BE2C (cell line): ENCODE measurements at regions not wholly inside any gene's neighbourhood (a gene's known extent, or its start where the extent isn't known, plus 50 kb on each side); places are given as distances from the start of the nearest gene placed in this dataset.

Source experiments
- DNase-seq: peaks from one replicate; pipeline ENCODE4 v3.0.0-alpha.2; 2020
- H3K27me3 ChIP-seq: fragments of 250-450 bp; sonication (Bioruptor Pico); 2 replicates; pipeline ENCODE4 v1.5.1; 2020; ENCODE audit warnings: mild to moderate bottlenecking
- H3K36me3 ChIP-seq: fragments of 250-450 bp; sonication (Bioruptor Pico); 2 replicates; pipeline ENCODE4 v1.5.1; 2020; ENCODE audit warnings: mild to moderate bottlenecking
- H3K4me1 ChIP-seq: fragments of 250-450 bp; sonication (Bioruptor Pico); 2 replicates; pipeline ENCODE4 v1.5.1; 2020
- H3K4me3 ChIP-seq: 2 replicates; pipeline ENCODE4 v1.5.1; 2011; ENCODE audit warnings: low read depth, low read length
- H3K9me3 ChIP-seq: fragments of 250-450 bp; sonication (Bioruptor Pico); 2 replicates; pipeline ENCODE4 v1.5.1; 2020
- CTCF ChIP-seq: IDR thresholded peaks from 2 replicates; pipeline ENCODE4 v1.5.1; 2012; ENCODE audit warnings: mild to moderate bottlenecking, low read depth, low read length

- Histone ChIP-seq H3K4me3 (no peak overlapping the region), H3K36me3 (no peaks in the 10 kb centered on the region), H3K4me1 (no peaks in the 10 kb centered on the region), H3K9me3 (no peaks in the 10 kb centered on the region), H3K27me3 (no peaks in the 10 kb centered on the region)
- no peak for DNase-seq
- TF ChIP-seq CTCF: no peak
These were observed 227.4 kb downstream of the SUDS3 start for GRCh38 chr12:118603610-118604361.

GRCh38 chr12:118606690-118607089, 230.3 kb downstream of the SUDS3 start:
- no peak overlapping the region for H3K4me3 ChIP-seq
- no peaks in the 10 kb centered on the region for H3K9me3 ChIP-seq
- no peaks in the 10 kb centered on the region for H3K36me3 ChIP-seq
- DNase-seq: no peak
- no peaks in the 10 kb centered on the region for H3K27me3 ChIP-seq
- no peak for TF ChIP-seq CTCF
- no peaks in the 10 kb centered on the region for H3K4me1 ChIP-seq

GRCh38 chr12:118607831-118608230, 231.5 kb downstream of the SUDS3 start:
- no peaks in the 10 kb centered on the region for H3K4me1 ChIP-seq
- no peak for TF ChIP-seq CTCF
- H3K9me3 ChIP-seq: no peaks in the 10 kb centered on the region
- H3K27me3 ChIP-seq: no peaks in the 10 kb centered on the region
- H3K36me3 ChIP-seq: no peaks in the 10 kb centered on the region
- DNase-seq: no peak
- no peak overlapping the region for H3K4me3 ChIP-seq

- DNase-seq: no peak
- no peaks in the 10 kb centered on the region for H3K27me3 ChIP-seq
These were observed 232.5 kb downstream of the SUDS3 start for GRCh38 chr12:118608770-118609344.

GRCh38 chr12:118611295-118611694, 234.9 kb downstream of the SUDS3 start:
- no peak for TF ChIP-seq CTCF
- H3K36me3 ChIP-seq: no peaks in the 10 kb centered on the region
- H3K27me3 ChIP-seq: no peaks in the 10 kb centered on the region
- no peaks in the 10 kb centered on the region for H3K4me1 ChIP-seq
- H3K9me3 ChIP-seq: no peaks in the 10 kb centered on the region
- H3K4me3 ChIP-seq: no peak overlapping the region
- no peak for DNase-seq

More at GRCh38 chr12:118608770-118609344, 232.5 kb downstream of the SUDS3 start:
- Histone ChIP-seq H3K4me1 (no peaks in the 10 kb centered on the region), H3K9me3 (no peaks in the 10 kb centered on the region), H3K36me3 (no peaks in the 10 kb centered on the region), H3K4me3 (no peak overlapping the region)
- no peak for TF ChIP-seq CTCF

GRCh38 chr12:118611770-118612169, 235.4 kb downstream of the SUDS3 start:
- no peaks in the 10 kb centered on the region for H3K4me1 ChIP-seq
- no peaks in the 10 kb centered on the region for H3K9me3 ChIP-seq
- DNase-seq: no peak
- no peaks in the 10 kb centered on the region for H3K36me3 ChIP-seq
- TF ChIP-seq CTCF: no peak
- H3K4me3 ChIP-seq: no peak overlapping the region
- H3K27me3 ChIP-seq: no peaks in the 10 kb centered on the region
